H1 (cell line): ENCODE measurements at regions not wholly inside any gene's neighbourhood (a gene's known extent, or its start where the extent isn't known, plus 50 kb on each side); places are given as distances from the start of the nearest gene placed in this dataset.

ENCODE experiments used
- CBX5 ChIP-seq: fragments of 300-800, 300-1000 bp; sonication (generic); IDR thresholded peaks from 2 replicates; pipeline ENCODE4 v1.7.1; 2016; ENCODE audit warnings: antibody characterized with exemption, low read length, low read depth
- CBX8 ChIP-seq: fragments of 300-800, 300-1000 bp; sonication (generic); IDR thresholded peaks from 2 replicates; pipeline ENCODE4 v1.7.1; 2016; ENCODE audit warnings: low read depth, low read length, borderline replicate concordance
- CHD1 ChIP-seq: IDR thresholded peaks from 2 replicates; pipeline ENCODE4 v1.6.1; 2012; ENCODE audit warnings: low read depth, low read length, improper control_type of control experiment
- EGR1 ChIP-seq: IDR thresholded peaks from 2 replicates; pipeline ENCODE4 v1.6.1; 2011; ENCODE audit warnings: low read depth, low read length, borderline replicate concordance
- POLR2AphosphoS5 ChIP-seq: IDR thresholded peaks from 2 replicates; pipeline ENCODE4 v1.6.1; 2011; ENCODE audit warnings: low read depth, low read length
- TAF1 ChIP-seq: IDR thresholded peaks from 2 replicates; pipeline ENCODE4 v1.6.1; 2011; ENCODE audit warnings: mild to moderate bottlenecking, low read depth, low read length
- TF ChIP-seq, protein P1 (sequence below), 3 experiments: IDR thresholded peaks; 1 replicate in 2 of 3; 2 replicates in 1 of 3; pipeline versions ENCODE4 v1.5.1 to v1.6.1; 2011; ENCODE audit warnings: low read length in 3 of 3, mild to moderate bottlenecking in 3 of 3, inconsistent platforms in 2 of 3, low read depth in 1 of 3, moderate library complexity in 1 of 3; ENCODE audit not compliant: insufficient read depth in 1 of 3; ENCODE audit errors: control extremely low read depth in 1 of 3
- TF ChIP-seq, protein P2 (sequence below): IDR thresholded peaks from 2 replicates; pipeline ENCODE4 v1.6.1; 2012; ENCODE audit warnings: inconsistent platforms

DNA sequence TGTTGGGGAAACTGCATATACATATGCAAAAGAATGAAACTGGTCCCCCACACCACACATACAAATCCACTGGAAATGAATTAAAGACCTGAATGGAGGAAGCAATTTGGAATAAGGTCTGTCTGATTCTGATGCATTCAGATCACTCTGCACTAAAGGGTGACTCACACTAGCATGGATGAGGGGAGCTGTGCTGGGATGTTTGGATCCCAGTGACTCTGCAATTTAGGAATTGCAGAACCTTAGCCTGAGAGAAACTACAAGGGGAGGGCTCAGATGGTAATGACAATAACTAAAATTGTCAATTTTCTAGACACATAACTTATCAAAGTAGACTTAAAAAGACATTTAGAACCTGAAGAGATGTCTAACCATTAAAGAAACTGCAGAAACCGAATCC is 312.0 kb downstream of the CDK5RAP2 start:
- TF ChIP-seq CHD1, result no peak
- no peak for TF ChIP-seq POLR2AphosphoS5
- no peak for TF ChIP-seq CBX8
- TF ChIP-seq, protein P1, sequence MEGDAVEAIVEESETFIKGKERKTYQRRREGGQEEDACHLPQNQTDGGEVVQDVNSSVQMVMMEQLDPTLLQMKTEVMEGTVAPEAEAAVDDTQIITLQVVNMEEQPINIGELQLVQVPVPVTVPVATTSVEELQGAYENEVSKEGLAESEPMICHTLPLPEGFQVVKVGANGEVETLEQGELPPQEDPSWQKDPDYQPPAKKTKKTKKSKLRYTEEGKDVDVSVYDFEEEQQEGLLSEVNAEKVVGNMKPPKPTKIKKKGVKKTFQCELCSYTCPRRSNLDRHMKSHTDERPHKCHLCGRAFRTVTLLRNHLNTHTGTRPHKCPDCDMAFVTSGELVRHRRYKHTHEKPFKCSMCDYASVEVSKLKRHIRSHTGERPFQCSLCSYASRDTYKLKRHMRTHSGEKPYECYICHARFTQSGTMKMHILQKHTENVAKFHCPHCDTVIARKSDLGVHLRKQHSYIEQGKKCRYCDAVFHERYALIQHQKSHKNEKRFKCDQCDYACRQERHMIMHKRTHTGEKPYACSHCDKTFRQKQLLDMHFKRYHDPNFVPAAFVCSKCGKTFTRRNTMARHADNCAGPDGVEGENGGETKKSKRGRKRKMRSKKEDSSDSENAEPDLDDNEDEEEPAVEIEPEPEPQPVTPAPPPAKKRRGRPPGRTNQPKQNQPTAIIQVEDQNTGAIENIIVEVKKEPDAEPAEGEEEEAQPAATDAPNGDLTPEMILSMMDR (IDR thresholded peaks at IDR 0.05; ENCODE audit: control extremely low read depth in 1 of 3, insufficient read depth in 1 of 3, low read depth in 1 of 3, low read length in 3 of 3), result no peak
- TF ChIP-seq EGR1, result no peak
- TF ChIP-seq TAF1, result no peak
- TF ChIP-seq, protein P2, sequence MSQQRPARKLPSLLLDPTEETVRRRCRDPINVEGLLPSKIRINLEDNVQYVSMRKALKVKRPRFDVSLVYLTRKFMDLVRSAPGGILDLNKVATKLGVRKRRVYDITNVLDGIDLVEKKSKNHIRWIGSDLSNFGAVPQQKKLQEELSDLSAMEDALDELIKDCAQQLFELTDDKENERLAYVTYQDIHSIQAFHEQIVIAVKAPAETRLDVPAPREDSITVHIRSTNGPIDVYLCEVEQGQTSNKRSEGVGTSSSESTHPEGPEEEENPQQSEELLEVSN, result no peak
- TF ChIP-seq CBX5, result no peak
